ENCODE measurements at regions not wholly inside any gene's neighbourhood (a gene's known extent, or its start where the extent isn't known, plus 50 kb on each side); places are given as distances from the start of the nearest gene placed in this dataset.

- Histone ChIP-seq H3K4me1 (ENCODE audit: control insufficient read depth, extremely low read depth, insufficient read depth, low read length) (peaks cover 17% of the 10 kb centered on the region), H3K9me3 (ENCODE audit: control insufficient read depth, insufficient read depth, low read depth, low read length) (no peaks in the 10 kb centered on the region), H3K4me2 (ENCODE audit: extremely low read depth, insufficient read depth, low read length) (no peak overlapping the region), H4K20me1 (ENCODE audit: control insufficient read depth, extremely low read depth, insufficient read depth, low read length) (no peaks in the 10 kb centered on the region), H2AFZ (ENCODE audit: low read length) (no peak overlapping the region), H3K4me3 (replicated peaks in 1 of 4; ENCODE audit: control extremely low read depth in 1 of 4, insufficient read depth in 1 of 4, low read depth in 3 of 4, low read length in 4 of 4) (no peak overlapping the region), H3K79me2 (ENCODE audit: control insufficient read depth, insufficient read depth, low read length) (no peaks in the 10 kb centered on the region), H3K36me3 (ENCODE audit: control insufficient read depth, insufficient read depth, low read length) (no peaks in the 10 kb centered on the region), H3K9ac (ENCODE audit: insufficient read depth, low read length) (no peak overlapping the region), H3K27me3 (ENCODE audit: control insufficient read depth, insufficient read depth, low read length) (no peaks in the 10 kb centered on the region), H3K27ac (ENCODE audit: insufficient read depth, low read length) (no peak overlapping the region)
- DNase-seq (ENCODE audit: low read depth in 2 of 2): peak; percentile 48
- TF ChIP-seq EZH2 (IDR thresholded peaks at IDR 0.05; ENCODE audit: low read length, missing control alignments): no peak
- TF ChIP-seq, protein P1, sequence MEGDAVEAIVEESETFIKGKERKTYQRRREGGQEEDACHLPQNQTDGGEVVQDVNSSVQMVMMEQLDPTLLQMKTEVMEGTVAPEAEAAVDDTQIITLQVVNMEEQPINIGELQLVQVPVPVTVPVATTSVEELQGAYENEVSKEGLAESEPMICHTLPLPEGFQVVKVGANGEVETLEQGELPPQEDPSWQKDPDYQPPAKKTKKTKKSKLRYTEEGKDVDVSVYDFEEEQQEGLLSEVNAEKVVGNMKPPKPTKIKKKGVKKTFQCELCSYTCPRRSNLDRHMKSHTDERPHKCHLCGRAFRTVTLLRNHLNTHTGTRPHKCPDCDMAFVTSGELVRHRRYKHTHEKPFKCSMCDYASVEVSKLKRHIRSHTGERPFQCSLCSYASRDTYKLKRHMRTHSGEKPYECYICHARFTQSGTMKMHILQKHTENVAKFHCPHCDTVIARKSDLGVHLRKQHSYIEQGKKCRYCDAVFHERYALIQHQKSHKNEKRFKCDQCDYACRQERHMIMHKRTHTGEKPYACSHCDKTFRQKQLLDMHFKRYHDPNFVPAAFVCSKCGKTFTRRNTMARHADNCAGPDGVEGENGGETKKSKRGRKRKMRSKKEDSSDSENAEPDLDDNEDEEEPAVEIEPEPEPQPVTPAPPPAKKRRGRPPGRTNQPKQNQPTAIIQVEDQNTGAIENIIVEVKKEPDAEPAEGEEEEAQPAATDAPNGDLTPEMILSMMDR (conservative IDR thresholded peaks at IDR 0.05 in 1 of 2, IDR thresholded peaks at IDR 0.05 in 1 of 2; ENCODE audit: low read depth in 1 of 2, low read length in 2 of 2): no peak
Observed at GRCh38 chr3:139117136-139117675, 72.5 kb upstream of the PRR23C start.

DNA sequence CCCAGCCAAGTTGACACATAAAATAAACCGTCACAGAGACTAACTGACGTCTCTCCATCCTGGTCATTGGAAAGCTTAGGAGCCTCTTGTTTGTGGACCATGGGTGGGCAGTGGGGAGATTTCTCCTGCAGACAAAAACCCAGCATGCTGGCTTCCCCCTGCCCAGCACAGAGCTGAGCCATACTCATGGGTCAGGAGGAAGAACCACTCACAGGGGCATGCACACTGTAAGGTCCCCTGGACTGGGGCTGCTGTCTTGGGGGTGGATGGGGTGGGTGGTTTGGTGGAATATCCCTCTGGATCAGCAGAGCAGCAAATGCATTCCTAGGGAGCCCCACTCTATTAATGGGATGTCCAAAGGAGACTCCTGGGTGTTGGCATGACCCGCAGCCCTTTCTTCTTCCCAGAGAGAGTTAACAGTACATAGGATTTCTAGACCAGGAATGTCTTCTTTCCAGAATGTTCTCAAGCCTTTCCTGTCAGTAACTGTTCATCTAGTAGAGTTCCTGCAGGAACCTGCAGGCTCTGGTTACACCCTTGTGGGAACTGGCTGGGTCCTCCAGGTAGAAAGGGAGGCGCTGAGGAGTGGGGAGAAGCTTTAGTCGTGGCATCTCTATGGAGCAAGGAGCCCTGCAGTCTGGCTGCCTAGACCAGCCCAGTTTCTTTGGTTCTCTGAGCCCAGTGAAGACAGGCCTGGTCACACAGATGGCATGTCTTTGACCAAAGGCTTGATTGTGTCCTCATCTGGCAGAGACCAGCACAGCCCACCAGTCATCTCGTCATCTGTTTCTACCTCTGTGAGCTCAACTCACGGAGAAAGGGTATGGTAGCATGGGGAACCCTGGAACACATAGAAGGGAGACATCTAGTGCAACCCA is 73.4 kb upstream of the PRR23C start:
- no peaks in the 10 kb centered on the region for H3K79me2 ChIP-seq (ENCODE audit: control insufficient read depth, insufficient read depth, low read length)
- H3K27ac ChIP-seq (ENCODE audit: insufficient read depth, low read length): no peak overlapping the region
- no peaks in the 10 kb centered on the region for H3K36me3 ChIP-seq (ENCODE audit: control insufficient read depth, insufficient read depth, low read length)
- no peaks in the 10 kb centered on the region for H3K27me3 ChIP-seq (ENCODE audit: control insufficient read depth, insufficient read depth, low read length)
- H3K4me3 ChIP-seq (replicated peaks in 1 of 4; ENCODE audit: control extremely low read depth in 1 of 4, insufficient read depth in 1 of 4, low read depth in 3 of 4, low read length in 4 of 4): no peak overlapping the region
- no peak for DNase-seq (ENCODE audit: low read depth in 2 of 2)
- TF ChIP-seq EZH2 (IDR thresholded peaks at IDR 0.05; ENCODE audit: low read length, missing control alignments): no peak
- TF ChIP-seq, protein P1 (conservative IDR thresholded peaks at IDR 0.05 in 1 of 2, IDR thresholded peaks at IDR 0.05 in 1 of 2; ENCODE audit: low read depth in 1 of 2, low read length in 2 of 2): no peak
- H3K9me3 ChIP-seq (ENCODE audit: control insufficient read depth, insufficient read depth, low read depth, low read length): no peaks in the 10 kb centered on the region
- no peak overlapping the region for H3K4me2 ChIP-seq (ENCODE audit: extremely low read depth, insufficient read depth, low read length)
- no peak overlapping the region for H2AFZ ChIP-seq (ENCODE audit: low read length)
- H4K20me1 ChIP-seq (ENCODE audit: control insufficient read depth, extremely low read depth, insufficient read depth, low read length): no peaks in the 10 kb centered on the region
- H3K4me1 ChIP-seq (ENCODE audit: control insufficient read depth, extremely low read depth, insufficient read depth, low read length): peaks cover 21% of the 10 kb centered on the region
- no peak overlapping the region for H3K9ac ChIP-seq (ENCODE audit: insufficient read depth, low read length)

- Histone ChIP-seq H3K4me1 (ENCODE audit: control insufficient read depth, extremely low read depth, insufficient read depth, low read length) (peaks cover 21% of the 10 kb centered on the region), H3K36me3 (ENCODE audit: control insufficient read depth, insufficient read depth, low read length) (no peaks in the 10 kb centered on the region), H3K4me3 (replicated peaks in 1 of 4; ENCODE audit: control extremely low read depth in 1 of 4, insufficient read depth in 1 of 4, low read depth in 3 of 4, low read length in 4 of 4) (no peak overlapping the region), H3K4me2 (ENCODE audit: extremely low read depth, insufficient read depth, low read length) (no peak overlapping the region), H4K20me1 (ENCODE audit: control insufficient read depth, extremely low read depth, insufficient read depth, low read length) (no peaks in the 10 kb centered on the region), H3K9me3 (ENCODE audit: control insufficient read depth, insufficient read depth, low read depth, low read length) (no peaks in the 10 kb centered on the region), H3K9ac (ENCODE audit: insufficient read depth, low read length) (no peak overlapping the region), H3K79me2 (ENCODE audit: control insufficient read depth, insufficient read depth, low read length) (no peaks in the 10 kb centered on the region), H3K27me3 (ENCODE audit: control insufficient read depth, insufficient read depth, low read length) (no peaks in the 10 kb centered on the region), H3K27ac (ENCODE audit: insufficient read depth, low read length) (no peak overlapping the region), H2AFZ (ENCODE audit: low read length) (no peak overlapping the region)
- no peak for DNase-seq (ENCODE audit: low read depth in 2 of 2)
- TF ChIP-seq, protein P1 (conservative IDR thresholded peaks at IDR 0.05 in 1 of 2, IDR thresholded peaks at IDR 0.05 in 1 of 2; ENCODE audit: low read depth in 1 of 2, low read length in 2 of 2): no peak
- no peak for TF ChIP-seq EZH2 (IDR thresholded peaks at IDR 0.05; ENCODE audit: low read length, missing control alignments)
Observed at GRCh38 chr3:139118835-139119234, 74.1 kb upstream of the PRR23C start.

All from fibroblast of lung (primary cell).